ENCODE measurements at regions not wholly inside any gene's neighbourhood (a gene's known extent, or its start where the extent isn't known, plus 50 kb on each side); places are given as distances from the start of the nearest gene placed in this dataset.

- no peak for TF ChIP-seq GATA3 (IDR thresholded peaks at IDR 0.05; ENCODE audit: low read depth, low read length)
- TF ChIP-seq GATA2 (IDR thresholded peaks at IDR 0.05; ENCODE audit: low read depth, low read length) = no peak
Measured at GRCh38 chr6:56334937-56335336, 87.6 kb upstream of the COL21A1 start.
